Osteocyte (in vitro differentiated cells): ENCODE measurements at regions not wholly inside any gene's neighbourhood (a gene's known extent, or its start where the extent isn't known, plus 50 kb on each side); places are given as distances from the start of the nearest gene placed in this dataset.

Source experiments
- DNase-seq: peaks from one replicate; pipeline ENCODE4 v3.0.0; 2021; ENCODE audit warnings: mixed read lengths; ENCODE audit not compliant: unreplicated experiment; ENCODE audit errors: extremely low spot score
- H3K27ac Mint-ChIP-seq: one replicate; pipeline ENCODE4 v1.8.0; 2021; ENCODE audit warnings: mild to moderate bottlenecking, mixed read lengths; ENCODE audit not compliant: unreplicated experiment
- H3K27me3 Mint-ChIP-seq: one replicate; pipeline ENCODE4 v1.8.0; 2021; ENCODE audit warnings: mixed read lengths; ENCODE audit not compliant: unreplicated experiment
- H3K36me3 Mint-ChIP-seq: one replicate; pipeline ENCODE4 v1.8.0; 2021; ENCODE audit warnings: mixed read lengths; ENCODE audit not compliant: unreplicated experiment
- H3K4me1 Mint-ChIP-seq: one replicate; pipeline ENCODE4 v1.8.0; 2021; ENCODE audit warnings: mixed read lengths; ENCODE audit not compliant: unreplicated experiment
- H3K4me3 Mint-ChIP-seq: one replicate; pipeline ENCODE4 v1.8.0; 2021; ENCODE audit warnings: mild to moderate bottlenecking, moderate library complexity, mixed read lengths; ENCODE audit not compliant: unreplicated experiment
- H3K9me3 Mint-ChIP-seq: one replicate; pipeline ENCODE4 v1.8.0; 2021; ENCODE audit warnings: mixed read lengths; ENCODE audit not compliant: unreplicated experiment
- TF ChIP-seq, protein P1 (sequence below): fragments of 200-600 bp; sonication (generic); IDR thresholded peaks from 2 replicates; pipeline ENCODE4 v1.5.0; 2021; ENCODE audit warnings: antibody characterized with exemption, mild to moderate bottlenecking, moderate library complexity

DNA sequence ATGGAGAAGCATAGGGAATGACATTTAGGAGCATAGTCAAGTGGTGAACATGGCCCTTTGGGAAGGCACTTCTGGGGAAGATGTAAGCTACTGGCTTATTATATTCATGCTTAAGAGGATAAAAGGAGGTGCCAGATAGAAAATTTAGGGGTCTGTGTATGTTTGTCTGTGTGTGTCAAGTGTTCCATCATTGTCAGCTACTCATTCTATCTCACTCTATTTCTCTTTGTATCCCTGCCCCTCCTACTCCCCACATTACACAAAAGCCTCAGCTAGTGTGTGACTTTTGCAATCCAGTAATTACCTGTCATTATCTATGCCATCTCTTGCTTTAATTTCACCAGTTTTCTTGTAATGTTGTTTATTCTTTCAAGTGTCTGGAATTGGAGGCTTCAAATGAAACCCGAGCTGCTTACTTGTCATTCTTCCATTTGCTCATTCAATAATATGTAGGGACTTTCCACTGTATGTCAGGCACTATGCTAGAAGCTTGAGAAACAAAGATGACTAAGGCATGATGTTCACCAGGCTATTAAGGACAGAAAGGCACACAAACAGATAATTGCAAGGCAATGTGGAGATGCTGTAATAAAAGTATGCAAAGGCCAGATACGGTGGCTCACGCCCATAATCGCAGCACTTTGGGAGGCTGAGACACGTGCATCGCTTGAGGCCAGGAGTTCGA, 229.8 kb upstream of the TEX13C start:
- DNase-seq = no peak
- TF ChIP-seq, protein P1, sequence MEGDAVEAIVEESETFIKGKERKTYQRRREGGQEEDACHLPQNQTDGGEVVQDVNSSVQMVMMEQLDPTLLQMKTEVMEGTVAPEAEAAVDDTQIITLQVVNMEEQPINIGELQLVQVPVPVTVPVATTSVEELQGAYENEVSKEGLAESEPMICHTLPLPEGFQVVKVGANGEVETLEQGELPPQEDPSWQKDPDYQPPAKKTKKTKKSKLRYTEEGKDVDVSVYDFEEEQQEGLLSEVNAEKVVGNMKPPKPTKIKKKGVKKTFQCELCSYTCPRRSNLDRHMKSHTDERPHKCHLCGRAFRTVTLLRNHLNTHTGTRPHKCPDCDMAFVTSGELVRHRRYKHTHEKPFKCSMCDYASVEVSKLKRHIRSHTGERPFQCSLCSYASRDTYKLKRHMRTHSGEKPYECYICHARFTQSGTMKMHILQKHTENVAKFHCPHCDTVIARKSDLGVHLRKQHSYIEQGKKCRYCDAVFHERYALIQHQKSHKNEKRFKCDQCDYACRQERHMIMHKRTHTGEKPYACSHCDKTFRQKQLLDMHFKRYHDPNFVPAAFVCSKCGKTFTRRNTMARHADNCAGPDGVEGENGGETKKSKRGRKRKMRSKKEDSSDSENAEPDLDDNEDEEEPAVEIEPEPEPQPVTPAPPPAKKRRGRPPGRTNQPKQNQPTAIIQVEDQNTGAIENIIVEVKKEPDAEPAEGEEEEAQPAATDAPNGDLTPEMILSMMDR = no peak
- Mint-ChIP-seq H3K27me3 (no peaks in the 10 kb centered on the region), H3K9me3 (peaks cover 4% of the 10 kb centered on the region), H3K36me3 (no peaks in the 10 kb centered on the region), H3K27ac (no peak overlapping the region), H3K4me3 (no peak overlapping the region), H3K4me1 (no peaks in the 10 kb centered on the region)

DNA sequence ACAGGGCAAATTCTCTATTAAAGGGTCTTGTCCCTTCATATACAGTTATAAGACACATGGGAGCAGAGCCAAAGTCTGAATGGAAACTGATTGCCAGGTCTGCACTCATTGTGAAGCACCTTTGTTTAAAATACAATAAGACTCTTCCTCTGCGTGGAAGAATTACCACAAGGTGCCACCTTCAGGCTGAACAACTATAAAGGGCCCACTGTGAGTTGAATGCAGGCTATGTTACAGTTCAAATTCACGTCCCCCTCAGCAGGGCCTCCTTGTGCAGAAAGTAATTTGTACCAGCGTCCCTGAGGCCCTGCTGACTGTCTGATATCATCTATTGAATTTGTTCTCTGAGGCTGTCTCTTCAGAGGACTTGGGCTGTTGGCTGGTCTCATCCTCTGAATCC, 225.8 kb upstream of the TEX13C start:
- no peak overlapping the region for H3K4me3 Mint-ChIP-seq
- no peak overlapping the region for H3K27ac Mint-ChIP-seq
- H3K27me3 Mint-ChIP-seq = no peaks in the 10 kb centered on the region
- H3K9me3 Mint-ChIP-seq = peaks cover 4% of the 10 kb centered on the region
- no peak for DNase-seq
- TF ChIP-seq, protein P1 = no peak
- no peaks in the 10 kb centered on the region for H3K36me3 Mint-ChIP-seq
- H3K4me1 Mint-ChIP-seq = no peaks in the 10 kb centered on the region

DNA sequence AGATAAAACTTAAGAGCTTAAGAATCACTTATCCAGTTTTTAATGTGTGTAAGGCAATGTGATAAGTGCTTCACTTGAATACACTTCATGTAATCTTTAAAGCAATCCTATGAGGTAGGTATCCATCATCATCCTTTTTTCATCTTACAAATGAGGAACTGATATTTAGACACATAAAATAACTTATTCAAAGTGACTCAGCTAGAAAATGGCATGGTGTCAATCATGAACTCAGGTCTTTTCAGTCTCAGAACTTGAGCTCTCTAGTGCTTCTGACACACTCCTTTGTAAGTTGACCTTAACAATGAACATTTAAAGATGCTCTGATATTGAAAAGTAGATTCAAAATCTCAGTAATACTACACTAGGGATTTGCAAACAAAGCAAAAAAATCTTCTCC, 224.8 kb upstream of the TEX13C start:
- H3K36me3 Mint-ChIP-seq = no peaks in the 10 kb centered on the region
- no peak for DNase-seq
- H3K9me3 Mint-ChIP-seq = peaks cover 2% of the 10 kb centered on the region
- H3K27ac Mint-ChIP-seq = no peak overlapping the region
- H3K27me3 Mint-ChIP-seq = no peaks in the 10 kb centered on the region
- no peaks in the 10 kb centered on the region for H3K4me1 Mint-ChIP-seq
- TF ChIP-seq, protein P1 = no peak
- no peak overlapping the region for H3K4me3 Mint-ChIP-seq

DNA sequence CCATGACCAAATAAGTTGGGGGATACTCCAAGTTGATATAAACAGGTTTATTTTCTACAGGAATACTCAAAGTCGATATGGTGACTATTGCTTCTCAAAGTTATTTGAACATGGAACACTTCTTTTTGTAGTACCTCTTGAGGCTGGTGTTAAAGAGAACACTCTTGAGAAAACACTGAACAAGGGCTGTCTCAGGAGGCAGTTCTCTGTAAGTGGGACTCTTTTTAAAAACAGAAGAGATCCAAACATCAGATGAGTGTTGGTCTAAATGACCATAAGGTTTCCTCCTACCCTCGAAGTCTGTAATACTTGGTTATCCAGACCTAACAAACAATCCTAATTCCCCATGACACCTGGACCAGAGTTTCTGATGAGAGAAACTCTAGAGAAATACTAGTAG, 223.2 kb upstream of the TEX13C start:
- TF ChIP-seq, protein P1 = no peak
- DNase-seq = no peak

DNA sequence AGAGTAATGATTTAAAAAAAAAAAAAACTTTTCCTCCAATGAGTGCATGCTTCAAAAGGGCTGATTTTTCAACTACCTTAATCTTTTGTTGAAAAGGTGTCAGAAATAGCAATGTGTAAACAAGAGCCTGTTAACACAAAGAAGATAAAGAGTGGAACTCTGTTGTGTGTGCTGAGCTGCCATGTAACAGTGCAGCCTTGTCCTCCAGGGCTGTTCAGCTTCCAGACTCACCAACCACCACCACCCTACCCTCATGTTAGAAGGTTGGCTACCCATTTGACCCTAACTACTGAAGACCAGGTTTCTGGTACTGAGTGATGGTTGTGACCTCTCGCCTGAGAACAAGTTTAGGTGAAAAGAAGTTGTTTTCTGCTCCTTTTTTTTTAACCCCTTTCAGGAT, 222.8 kb upstream of the TEX13C start:
- peaks cover 4% of the 10 kb centered on the region for H3K9me3 Mint-ChIP-seq
- H3K27me3 Mint-ChIP-seq = no peaks in the 10 kb centered on the region
- H3K27ac Mint-ChIP-seq = no peak overlapping the region
- H3K4me1 Mint-ChIP-seq = no peaks in the 10 kb centered on the region
- H3K36me3 Mint-ChIP-seq = no peaks in the 10 kb centered on the region
- no peak overlapping the region for H3K4me3 Mint-ChIP-seq
- TF ChIP-seq, protein P1 = no peak
- DNase-seq = no peak

More for the DNA sequence above, 223.2 kb upstream of the TEX13C start:
- peaks cover 4% of the 10 kb centered on the region for H3K9me3 Mint-ChIP-seq
- no peak overlapping the region for H3K4me3 Mint-ChIP-seq
- no peaks in the 10 kb centered on the region for H3K36me3 Mint-ChIP-seq
- H3K27ac Mint-ChIP-seq = no peak overlapping the region
- H3K27me3 Mint-ChIP-seq = no peaks in the 10 kb centered on the region
- H3K4me1 Mint-ChIP-seq = no peaks in the 10 kb centered on the region
